ENCODE measurements at regions not wholly inside any gene's neighbourhood (a gene's known extent, or its start where the extent isn't known, plus 50 kb on each side); places are given as distances from the start of the nearest gene placed in this dataset.

- no peak for TF ChIP-seq CTCF (IDR thresholded peaks at IDR 0.05; ENCODE audit: control insufficient read depth, insufficient read depth, low read depth, low read length, missing control alignments)
- no peak overlapping the region for H3K4me3 ChIP-seq (ENCODE audit: control insufficient read depth, low read depth, low read length)
- no peak for DNase-seq (ENCODE audit: low read depth)
Observed at GRCh38 chr3:3499012-3499562, 300.1 kb upstream of the LRRN1 start.

DNA sequence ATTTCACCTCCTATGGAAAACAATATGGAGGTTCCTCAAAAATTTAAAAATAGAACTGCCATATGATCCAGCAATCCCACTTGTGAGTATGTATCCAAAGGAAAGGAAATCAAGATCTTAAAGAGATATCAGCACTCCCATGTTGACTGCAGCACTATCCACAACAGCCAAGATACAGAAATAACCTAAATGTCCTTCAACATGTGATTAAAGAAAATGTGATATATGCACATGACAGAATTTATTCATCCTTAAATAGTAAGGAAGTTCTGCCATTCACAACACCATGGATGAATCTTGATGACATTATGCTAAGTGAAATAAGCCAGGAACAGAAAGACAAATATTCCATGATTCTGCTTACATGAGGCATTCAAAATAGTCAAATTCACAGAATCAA lies 303.6 kb upstream of the LRRN1 start:
- no peak for TF ChIP-seq CTCF (IDR thresholded peaks at IDR 0.05; ENCODE audit: control insufficient read depth, insufficient read depth, low read depth, low read length, missing control alignments)
- no peak for DNase-seq (ENCODE audit: low read depth)
- no peak overlapping the region for H3K4me3 ChIP-seq (ENCODE audit: control insufficient read depth, low read depth, low read length)

DNA sequence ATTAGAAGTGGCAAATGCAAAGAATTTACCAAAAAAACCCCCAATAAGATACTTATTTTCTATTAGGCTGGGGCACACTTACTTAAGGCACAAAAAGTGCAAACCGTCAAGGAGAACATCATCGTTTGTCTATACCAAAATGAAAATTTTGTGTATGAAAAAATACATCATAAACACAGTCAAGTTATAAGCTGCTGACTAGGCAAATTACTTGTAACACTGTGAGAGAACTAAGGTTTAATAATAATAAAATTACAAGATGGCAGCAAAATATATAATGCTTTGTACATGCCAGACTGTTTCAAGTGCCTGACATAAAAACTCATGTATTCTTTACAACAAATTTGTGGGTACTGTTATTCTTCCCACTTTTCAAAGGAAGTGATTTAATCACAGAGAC lies 297.2 kb upstream of the CRBN start:
- H3K4me3 ChIP-seq (ENCODE audit: control insufficient read depth, low read depth, low read length), result no peak overlapping the region
- no peak for DNase-seq (ENCODE audit: low read depth)
- TF ChIP-seq CTCF (IDR thresholded peaks at IDR 0.05; ENCODE audit: control insufficient read depth, insufficient read depth, low read depth, low read length, missing control alignments), result no peak

GRCh38 chr3:3468596-3468995 lies 289.1 kb upstream of the CRBN start:
- DNase-seq (ENCODE audit: low read depth), result no peak
- H3K4me3 ChIP-seq (ENCODE audit: control insufficient read depth, low read depth, low read length), result no peak overlapping the region
- TF ChIP-seq CTCF (IDR thresholded peaks at IDR 0.05; ENCODE audit: control insufficient read depth, insufficient read depth, low read depth, low read length, missing control alignments), result no peak

DNA sequence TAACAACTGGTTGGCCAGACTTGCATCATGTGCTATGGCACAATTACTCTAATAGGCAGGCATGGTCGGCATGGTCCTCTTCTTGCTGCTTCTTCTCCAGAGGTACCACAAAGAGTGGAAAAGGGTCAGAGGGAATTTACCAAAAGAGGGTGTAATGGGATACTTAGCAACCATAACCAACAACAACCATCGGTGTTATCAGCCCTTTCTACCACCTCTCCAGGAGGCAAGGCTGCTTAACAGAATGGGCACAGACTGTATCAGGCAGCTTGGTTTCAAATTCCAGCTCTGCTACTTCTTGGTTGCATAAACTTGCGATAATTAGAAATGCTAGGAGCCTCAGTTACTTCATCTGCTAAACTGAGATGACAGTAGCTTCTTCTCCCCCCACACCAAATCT lies 284.6 kb upstream of the CRBN start:
- H3K4me3 ChIP-seq (ENCODE audit: control insufficient read depth, low read depth, low read length), result no peak overlapping the region
- TF ChIP-seq CTCF (IDR thresholded peaks at IDR 0.05; ENCODE audit: control insufficient read depth, insufficient read depth, low read depth, low read length, missing control alignments), result no peak
- no peak for DNase-seq (ENCODE audit: low read depth)

- no peak for TF ChIP-seq CTCF (IDR thresholded peaks at IDR 0.05; ENCODE audit: control insufficient read depth, insufficient read depth, low read depth, low read length, missing control alignments)
- no peak for DNase-seq (ENCODE audit: low read depth)
Observed at GRCh38 chr3:3461317-3461716, 281.8 kb upstream of the CRBN start.

DNA sequence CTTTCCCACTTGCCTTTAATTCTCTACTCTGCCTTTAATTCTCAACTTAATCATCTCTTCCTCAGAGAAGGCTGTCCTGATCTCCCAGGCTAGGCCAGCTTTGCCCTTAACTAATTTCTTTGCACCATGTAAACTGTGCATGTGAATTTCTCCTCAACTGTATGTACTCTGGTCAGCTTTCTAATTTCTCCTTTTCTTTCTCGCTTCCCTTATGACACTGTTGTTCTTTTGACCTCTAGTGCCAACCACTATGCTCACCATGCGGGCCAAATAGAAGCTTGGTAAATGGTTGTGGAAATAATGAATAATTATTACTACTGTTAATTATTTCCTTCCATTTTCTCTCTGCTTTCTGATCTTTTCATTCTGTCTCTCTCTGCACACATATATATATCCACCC lies 269.0 kb upstream of the CRBN start:
- H3K4me3 ChIP-seq (ENCODE audit: control insufficient read depth, low read depth, low read length), result no peak overlapping the region
- DNase-seq (ENCODE audit: low read depth), result no peak

More at GRCh38 chr3:3461317-3461716, 281.8 kb upstream of the CRBN start:
- no peak overlapping the region for H3K4me3 ChIP-seq (ENCODE audit: control insufficient read depth, low read depth, low read length)

More for the DNA sequence above, 269.0 kb upstream of the CRBN start:
- no peak for TF ChIP-seq CTCF (IDR thresholded peaks at IDR 0.05; ENCODE audit: control insufficient read depth, insufficient read depth, low read depth, low read length, missing control alignments)
